Activated effector memory CD4-positive, alpha-beta T cell treated with Interleukin-2 at 50 U/mL for 16 hours (primary cell): ENCODE measurements at regions not wholly inside any gene's neighbourhood (a gene's known extent, or its start where the extent isn't known, plus 50 kb on each side); places are given as distances from the start of the nearest gene placed in this dataset.
"Not testable (repeated sequence)": the region's sequence is repeated elsewhere in the genome, so short reads cannot be mapped to it uniquely, and the experiment has no call there.

Experiments
- DNase-seq: peaks from one replicate; pipeline ENCODE4 v3.0.0-alpha.2; 2020

- no peak for DNase-seq
Measured at GRCh38 chr9:30977965-30978364, 1406.5 kb upstream of the ACO1 start.

- no peak for DNase-seq
Measured at GRCh38 chr9:30982301-30982700, 1402.1 kb upstream of the ACO1 start.

GRCh38 chr9:30995956-30996738, 1388.3 kb upstream of the ACO1 start:
- DNase-seq = no peak

- no peak for DNase-seq
Measured at GRCh38 chr9:30996761-30997160, 1387.7 kb upstream of the ACO1 start.

- no peak for DNase-seq
Measured at GRCh38 chr9:30997291-30997690, 1387.2 kb upstream of the ACO1 start.

GRCh38 chr9:31005086-31005665, 1379.3 kb upstream of the ACO1 start:
- no peak for DNase-seq

- no peak for DNase-seq
Measured at GRCh38 chr9:31013371-31013770, 1371.1 kb upstream of the ACO1 start.

GRCh38 chr9:31023847-31024246, 1360.6 kb upstream of the ACO1 start:
- no peak for DNase-seq

- no peak for DNase-seq
Measured at GRCh38 chr9:31027678-31028077, 1356.8 kb upstream of the ACO1 start.

GRCh38 chr9:31028137-31028536, 1356.3 kb upstream of the ACO1 start:
- no peak for DNase-seq

GRCh38 chr9:31030741-31031202, 1353.7 kb upstream of the ACO1 start:
- DNase-seq = no peak

GRCh38 chr9:31032206-31032605, 1352.2 kb upstream of the ACO1 start:
- no peak for DNase-seq

- no peak for DNase-seq
Measured at GRCh38 chr9:31034311-31034710, 1350.1 kb upstream of the ACO1 start.

- no peak for DNase-seq
Measured at GRCh38 chr9:31040564-31040963, 1343.9 kb upstream of the ACO1 start.

GRCh38 chr9:31045810-31046209, 1338.6 kb upstream of the ACO1 start:
- no peak for DNase-seq

- not testable (repeated sequence) for DNase-seq
Measured at GRCh38 chr9:31061592-31061991, 1322.9 kb upstream of the ACO1 start.

- no peak for DNase-seq
Measured at GRCh38 chr9:31065691-31066090, 1318.8 kb upstream of the ACO1 start.

- DNase-seq = no peak
Measured at GRCh38 chr9:31067418-31067817, 1317.0 kb upstream of the ACO1 start.

- no peak for DNase-seq
Measured at GRCh38 chr9:31071606-31072286, 1312.7 kb upstream of the ACO1 start.

GRCh38 chr9:31078175-31078574, 1306.3 kb upstream of the ACO1 start:
- DNase-seq = no peak

GRCh38 chr9:31084350-31084749, 1300.1 kb upstream of the ACO1 start:
- DNase-seq = no peak

GRCh38 chr9:31089549-31090221, 1294.8 kb upstream of the ACO1 start:
- no peak for DNase-seq

- DNase-seq = no peak
Measured at GRCh38 chr9:31100311-31100710, 1284.1 kb upstream of the ACO1 start.

- DNase-seq = no peak
Measured at GRCh38 chr9:31103836-31104235, 1280.6 kb upstream of the ACO1 start.
